Tibial nerve (tissue), 3 donors: ENCODE measurements at regions not wholly inside any gene's neighbourhood (a gene's known extent, or its start where the extent isn't known, plus 50 kb on each side); places are given as distances from the start of the nearest gene placed in this dataset.

Experiments used
- POLR2A ChIP-seq, 2 donors: fragments of 450-650 bp; IDR thresholded peaks; one replicate each; pipeline ENCODE4 v1.6.1; 2017; ENCODE audit warnings: antibody characterized with exemption in 2 of 2, mild to moderate bottlenecking in 2 of 2, moderate library complexity in 2 of 2
- TF ChIP-seq, protein P1 (sequence below), 5 experiments: fragments of 200-600 bp in 3 of 5; fragments of 450-650 bp in 2 of 5; sonication (generic) in 3 of 5; IDR thresholded peaks; one replicate each; pipeline ENCODE4 v1.5.1; 2016 to 2019; ENCODE audit warnings: antibody characterized with exemption in 5 of 5, mild to moderate bottlenecking in 3 of 5, moderate library complexity in 2 of 5

DNA sequence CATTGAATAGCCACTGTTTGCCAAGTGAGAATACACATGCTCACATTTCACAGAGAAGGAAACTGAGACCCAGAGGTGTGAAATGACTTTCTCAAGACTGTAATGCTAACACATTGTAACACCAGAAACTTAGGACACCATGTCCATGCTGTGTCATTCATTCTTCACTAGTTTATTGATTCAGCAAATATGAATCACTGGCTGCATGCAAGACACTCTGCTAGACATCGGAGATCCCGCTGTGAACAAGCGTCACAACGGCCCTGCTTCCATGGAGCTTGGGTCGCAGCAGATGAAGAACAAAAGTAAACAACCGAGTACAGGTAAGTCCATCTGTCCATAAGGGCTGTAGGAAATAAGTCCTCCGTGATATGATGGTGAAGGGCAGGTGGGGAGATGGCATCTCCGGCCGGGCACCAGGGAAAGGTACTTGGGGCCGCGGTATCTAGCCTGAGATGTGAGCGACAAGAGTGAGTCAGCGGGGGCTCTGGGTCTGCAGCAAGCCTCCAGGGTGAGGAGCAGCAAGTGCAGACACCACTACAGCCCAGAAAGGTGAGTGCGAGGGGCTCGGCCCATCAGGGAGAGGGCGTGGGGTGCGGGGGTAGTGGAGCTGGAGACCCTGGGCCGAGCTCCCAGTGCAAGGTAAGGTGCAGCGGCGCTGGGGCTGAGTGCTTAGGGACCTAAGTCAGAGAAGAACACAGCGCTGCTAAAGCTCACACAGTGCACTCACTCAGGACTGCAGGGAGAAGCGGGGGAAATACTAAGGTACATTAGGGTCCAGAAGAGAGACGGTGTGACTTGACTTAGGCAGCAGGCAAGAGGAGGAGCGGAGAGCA lies 391.2 kb downstream of the FBXO15 start:
- TF ChIP-seq, protein P1, sequence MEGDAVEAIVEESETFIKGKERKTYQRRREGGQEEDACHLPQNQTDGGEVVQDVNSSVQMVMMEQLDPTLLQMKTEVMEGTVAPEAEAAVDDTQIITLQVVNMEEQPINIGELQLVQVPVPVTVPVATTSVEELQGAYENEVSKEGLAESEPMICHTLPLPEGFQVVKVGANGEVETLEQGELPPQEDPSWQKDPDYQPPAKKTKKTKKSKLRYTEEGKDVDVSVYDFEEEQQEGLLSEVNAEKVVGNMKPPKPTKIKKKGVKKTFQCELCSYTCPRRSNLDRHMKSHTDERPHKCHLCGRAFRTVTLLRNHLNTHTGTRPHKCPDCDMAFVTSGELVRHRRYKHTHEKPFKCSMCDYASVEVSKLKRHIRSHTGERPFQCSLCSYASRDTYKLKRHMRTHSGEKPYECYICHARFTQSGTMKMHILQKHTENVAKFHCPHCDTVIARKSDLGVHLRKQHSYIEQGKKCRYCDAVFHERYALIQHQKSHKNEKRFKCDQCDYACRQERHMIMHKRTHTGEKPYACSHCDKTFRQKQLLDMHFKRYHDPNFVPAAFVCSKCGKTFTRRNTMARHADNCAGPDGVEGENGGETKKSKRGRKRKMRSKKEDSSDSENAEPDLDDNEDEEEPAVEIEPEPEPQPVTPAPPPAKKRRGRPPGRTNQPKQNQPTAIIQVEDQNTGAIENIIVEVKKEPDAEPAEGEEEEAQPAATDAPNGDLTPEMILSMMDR (IDR thresholded peaks at IDR 0.05): no peak
- no peak for TF ChIP-seq POLR2A (IDR thresholded peaks at IDR 0.05)
